Panc1 (cell line): ENCODE measurements at regions not wholly inside any gene's neighbourhood (a gene's known extent, or its start where the extent isn't known, plus 50 kb on each side); places are given as distances from the start of the nearest gene placed in this dataset.

Source experiments
- ATAC-seq: fragments of 200-7000 bp; cut with Tn5 transposase; 2 replicates; pipeline ENCODE4 v1.9.1; 2020; ENCODE audit warnings: mild to moderate bottlenecking, moderate library complexity
- BruUV-seq: library from RNA; stranded (reverse); fragments of 400-500 nt; replicated peaks from 2 replicates; lab custom pipeline; 2021; lab: Mats Ljungman, UMichigan
- CTCF ChIA-PET: fragments of 300-600 bp; sonication (Branson Sonifier 250); formaldehyde crosslinking; loops from one replicate; lab custom pipeline; 2022; ENCODE audit warnings: antibody characterized with exemption; lab: Charles Lee
- POLR2A ChIA-PET: fragments of 300-600 bp; sonication (Branson Sonifier 250); formaldehyde crosslinking; loops from one replicate; lab custom pipeline; 2022; ENCODE audit warnings: antibody characterized with exemption; lab: Charles Lee
- DNase-seq: peaks from one replicate; pipeline ENCODE4 v3.0.0-alpha.2; 2010; ENCODE audit warnings: low read depth, low spot score
- H3K27ac ChIP-seq: 2 replicates; pipeline ENCODE4 v1.5.1; 2011; ENCODE audit warnings: mild to moderate bottlenecking, low read length, inconsistent platforms
- H3K27me3 ChIP-seq: fragments of 200-500 bp; sonication (Bioruptor generic); 2 replicates; pipeline ENCODE4 v1.6.0; 2014; ENCODE audit warnings: low read length, inconsistent platforms; ENCODE audit not compliant: control insufficient read depth, insufficient read depth
- H3K36me3 ChIP-seq: fragments of 200-500 bp; sonication (Bioruptor generic); 2 replicates; pipeline ENCODE4 v1.5.1; 2014; ENCODE audit warnings: inconsistent platforms, mild to moderate bottlenecking, low read length, moderate library complexity; ENCODE audit not compliant: control insufficient read depth, insufficient read depth
- H3K4me1 ChIP-seq: 2 replicates; pipeline ENCODE4 v1.5.1; 2011; ENCODE audit warnings: inconsistent platforms, mild to moderate bottlenecking, low read length, moderate library complexity; ENCODE audit not compliant: control insufficient read depth, insufficient read depth
- H3K4me3 ChIP-seq, 2 experiments: 2 replicates each; pipeline ENCODE4 v1.5.1; 2011 to 2012; ENCODE audit warnings: low read depth in 2 of 2, low read length in 2 of 2, mild to moderate bottlenecking in 2 of 2, inconsistent platforms in 1 of 2, moderate library complexity in 1 of 2
- H3K9me3 ChIP-seq: fragments of 200-500 bp; sonication (Bioruptor generic); 2 replicates; pipeline ENCODE4 v1.5.1; 2014; ENCODE audit warnings: low read depth, mild to moderate bottlenecking, inconsistent platforms, low read length, moderate library complexity; ENCODE audit not compliant: control insufficient read depth, insufficient read depth
- CTCF ChIP-seq: fragments of 450-650 bp; IDR thresholded peaks from 2 replicates; pipeline ENCODE4 v1.5.1; 2017; ENCODE audit warnings: mild to moderate bottlenecking
- POLR2AphosphoS5 ChIP-seq: IDR thresholded peaks from 2 replicates; pipeline ENCODE4 v1.6.1; 2012; ENCODE audit warnings: mild to moderate bottlenecking, low read depth, low read length, moderate library complexity
- REST ChIP-seq, 2 experiments: IDR thresholded peaks; 2 replicates each; pipeline ENCODE4 v1.6.1; 2011 to 2012; ENCODE audit warnings: low read depth in 2 of 2, control low read depth in 1 of 2, low read length in 1 of 2, mild to moderate bottlenecking in 1 of 2, moderate library complexity in 1 of 2; ENCODE audit not compliant: insufficient read depth in 1 of 2
- SIN3A ChIP-seq: IDR thresholded peaks from 2 replicates; pipeline ENCODE4 v1.6.1; 2012; ENCODE audit warnings: low read depth, mild to moderate bottlenecking, low read length, moderate library complexity, borderline replicate concordance; ENCODE audit not compliant: insufficient read depth
- TCF7L2 ChIP-seq: IDR thresholded peaks from 2 replicates; pipeline ENCODE4 v1.6.1; 2011; ENCODE audit warnings: mild to moderate bottlenecking, low read depth, low read length, inconsistent platforms
- in situ Hi-C: cut with HindIII; loops from 2 replicates; pipeline ENCODE4 v1.10.0; 2016; ENCODE audit warnings: low sequenced_read_pairs, low pct_unique_long_range_greater_than_20kb
- intact Hi-C: fragments of 100-400 bp; cut with micrococcal nuclease; formaldehyde crosslinking; loops from one replicate; pipeline ENCODE4 v1.10.0; 2022; ENCODE audit not compliant: unreplicated experiment

DNA sequence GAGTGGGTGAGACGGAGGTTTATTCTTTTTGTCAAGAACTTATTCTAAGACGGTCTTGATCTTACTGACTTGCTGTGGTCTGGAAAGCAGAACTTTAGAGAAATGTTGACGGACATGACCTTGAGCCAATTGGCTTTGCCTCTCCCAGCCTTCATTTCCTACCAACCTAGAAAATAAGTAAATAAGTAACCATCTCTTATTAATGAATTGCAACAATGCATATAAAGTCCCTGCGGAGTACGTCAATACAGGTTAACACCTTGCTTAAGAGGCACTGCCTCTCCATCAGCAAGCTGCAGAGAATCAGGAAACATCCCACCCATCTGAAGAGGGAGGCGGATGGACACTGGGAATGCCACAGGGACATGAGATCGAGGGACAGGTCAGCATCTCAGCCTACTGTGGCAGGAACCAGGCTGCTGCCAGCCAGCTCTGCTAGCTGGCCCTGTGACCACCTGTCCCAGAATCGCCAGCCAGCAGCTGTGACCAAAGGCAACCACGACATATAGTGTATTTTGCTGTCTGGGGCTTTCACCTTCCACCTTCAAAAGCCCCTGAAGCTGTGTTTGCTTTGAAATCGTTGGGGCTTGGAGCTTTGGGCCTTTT, 208.3 kb downstream of the BCL11B start:
- no peaks in the 10 kb centered on the region for H3K36me3 ChIP-seq
- in situ Hi-C loops (no loop called here), intact Hi-C loops (no loop called here)
- no peak for DNase-seq
- no peak for ATAC-seq
- no peaks in the 10 kb centered on the region for H3K9me3 ChIP-seq
- CTCF ChIA-PET = no interaction called here
- no peak overlapping the region for H3K4me3 ChIP-seq
- BruUV-seq = no TSS peak
- TF ChIP-seq CTCF = no peak
- H3K27me3 ChIP-seq = no peaks in the 10 kb centered on the region
- POLR2A ChIA-PET = no interaction called here
- no peak overlapping the region for H3K27ac ChIP-seq
- no peaks in the 10 kb centered on the region for H3K4me1 ChIP-seq

- Histone ChIP-seq H3K9me3 (no peaks in the 10 kb centered on the region), H3K36me3 (no peaks in the 10 kb centered on the region), H3K27ac (no peak overlapping the region), H3K4me1 (no peaks in the 10 kb centered on the region), H3K4me3 (no peak overlapping the region), H3K27me3 (no peaks in the 10 kb centered on the region)
- ATAC-seq = no peak
- intact Hi-C loops = no loop called here
- in situ Hi-C loops = no loop called here
- POLR2A ChIA-PET = no interaction called here
- TF ChIP-seq POLR2AphosphoS5 (no peak), CTCF (no peak), TCF7L2 (no peak), REST (IDR thresholded peaks at IDR 0.05; ENCODE audit: insufficient read depth in 1 of 2, low read depth in 2 of 2, low read length in 1 of 2) (no peak), SIN3A (no peak)
- CTCF ChIA-PET = no interaction called here
- DNase-seq = no peak
- no TSS peak for BruUV-seq
Measured at GRCh38 chr14:99064262-99064954, 207.6 kb downstream of the BCL11B start.
